GM19239 (cell line): ENCODE measurements at regions not wholly inside any gene's neighbourhood (a gene's known extent, or its start where the extent isn't known, plus 50 kb on each side); places are given as distances from the start of the nearest gene placed in this dataset.
"Not testable (repeated sequence)": the region's sequence is repeated elsewhere in the genome, so short reads cannot be mapped to it uniquely, and the experiment has no call there.

ENCODE experiments used
- DNase-seq: peaks from one replicate; pipeline ENCODE4 v3.0.0; 2011; ENCODE audit warnings: low spot score; ENCODE audit not compliant: insufficient read length
- FAIRE-seq: peaks from 2 replicates; lab custom pipeline; 2011; peaks lifted over from hg19 to GRCh38; lab: Jason Lieb, UNC

DNA sequence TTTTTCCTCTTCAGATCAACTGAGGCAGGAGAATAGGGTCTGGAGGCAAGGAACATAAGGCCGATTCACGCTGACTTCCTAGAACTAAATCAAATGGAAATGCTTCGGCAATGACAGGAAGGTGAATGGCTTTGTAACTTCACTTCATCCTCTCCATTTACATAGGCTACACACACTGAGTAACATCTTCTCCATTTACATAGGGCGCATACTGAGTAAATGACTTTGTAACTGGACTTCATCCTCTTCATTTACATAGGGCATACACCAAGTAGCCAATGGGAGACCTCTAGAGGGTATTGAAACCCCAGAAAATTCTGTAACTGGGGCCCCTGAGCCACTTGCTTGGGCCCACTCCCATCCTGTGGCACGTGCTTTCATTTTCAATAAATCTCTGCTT lies 71.0 kb upstream of the CPSF6 start:
- FAIRE-seq (no peak), DNase-seq (no peak)

DNA sequence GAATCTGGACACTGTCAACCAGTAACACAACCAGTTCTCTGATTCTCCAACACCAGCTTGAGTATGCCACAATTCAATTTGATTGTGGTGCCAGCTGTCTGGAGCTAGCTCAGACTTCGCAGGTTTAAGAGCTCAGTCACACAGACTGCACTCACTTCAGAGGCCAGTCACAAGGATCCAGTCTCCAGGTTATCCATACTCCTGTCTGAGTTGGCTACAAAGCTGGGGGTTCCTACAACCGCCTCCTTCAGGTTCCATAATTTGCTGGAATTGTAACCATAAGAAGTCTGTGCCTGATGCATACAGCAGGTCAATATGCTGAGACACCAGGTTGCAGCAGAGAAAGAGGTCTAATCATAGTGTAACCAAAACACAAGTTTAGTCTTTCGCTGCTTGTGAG lies 70.5 kb upstream of the CPSF6 start:
- FAIRE-seq (no peak), DNase-seq (no peak)

DNA sequence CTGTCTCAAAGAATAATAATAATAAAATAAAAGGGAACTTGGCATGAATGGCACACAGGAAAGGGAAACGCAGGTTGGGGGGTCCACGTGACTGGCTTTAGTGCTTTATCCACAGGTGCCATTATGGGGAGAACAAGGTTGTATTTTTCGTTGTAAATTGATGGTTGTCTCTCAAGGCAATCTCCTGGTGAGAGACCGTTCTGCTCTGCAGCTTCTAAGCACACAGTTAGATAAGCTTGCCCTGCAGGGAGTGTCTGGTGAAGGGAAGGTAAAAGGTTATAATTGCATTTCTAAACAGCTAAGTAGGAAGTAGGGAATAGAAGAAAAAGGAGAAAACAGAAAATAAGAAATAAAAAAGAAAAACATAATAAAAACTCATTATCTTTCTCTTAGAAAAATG lies 69.1 kb upstream of the CPSF6 start:
- no peak for FAIRE-seq
- no peak for DNase-seq

DNA sequence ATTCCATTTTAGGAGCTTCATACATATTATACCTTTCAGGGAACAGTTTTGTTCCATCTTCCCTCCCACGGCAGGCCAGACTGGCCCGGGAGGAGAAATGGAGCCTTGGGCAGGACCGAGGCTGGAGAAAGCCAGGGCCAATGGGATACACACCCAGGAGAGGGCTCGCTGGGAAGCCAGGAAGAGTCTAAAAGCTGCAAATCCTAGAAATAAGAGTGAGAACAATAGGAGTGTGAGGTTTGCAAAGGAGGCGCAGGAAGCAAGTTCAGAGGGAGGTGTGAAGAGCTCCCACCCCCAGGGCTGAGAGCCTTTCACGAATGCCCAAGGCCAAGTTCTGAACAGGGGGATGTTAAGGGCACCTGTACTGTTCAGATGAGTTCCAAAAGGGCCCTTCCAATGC lies 67.5 kb upstream of the CPSF6 start:
- DNase-seq (no peak), FAIRE-seq (no peak)

DNA sequence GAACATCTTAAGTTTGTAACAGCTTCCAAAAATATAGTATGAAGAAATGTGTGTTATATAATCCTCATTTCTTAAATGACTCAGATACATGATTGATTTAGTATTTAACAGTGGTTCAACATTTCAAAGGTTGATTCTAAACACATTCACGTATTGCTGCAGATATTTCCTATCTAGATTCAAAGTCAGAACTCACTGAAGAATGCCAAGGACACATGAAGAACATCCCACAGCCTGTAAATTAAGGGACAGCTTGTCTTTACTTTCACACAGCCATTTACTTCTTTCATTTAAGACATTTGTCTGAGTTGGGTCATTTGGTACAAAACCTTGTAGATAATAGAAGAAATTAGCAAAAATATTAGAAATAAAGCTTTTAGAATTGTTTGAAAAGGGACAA lies 66.9 kb upstream of the CPSF6 start:
- DNase-seq (no peak), FAIRE-seq (no peak)

DNA sequence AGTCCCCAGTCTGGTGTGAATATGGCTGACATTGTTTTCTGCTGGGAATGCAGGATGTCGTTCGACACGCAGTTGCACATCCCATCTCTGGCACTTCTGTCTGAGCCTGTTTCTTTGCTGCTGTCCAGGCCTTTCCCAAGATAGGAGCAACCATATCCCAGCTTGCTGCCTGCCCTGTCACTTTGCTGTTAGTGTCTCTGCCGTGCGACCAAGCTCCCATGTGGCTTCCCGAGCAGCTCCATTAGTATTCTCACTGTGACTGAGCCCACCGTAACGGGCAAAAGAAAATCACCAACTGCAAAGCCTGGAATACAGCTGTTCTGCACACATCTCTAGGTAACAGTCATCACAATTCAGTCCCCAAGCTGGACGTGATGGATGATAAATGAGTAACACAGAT lies 66.0 kb upstream of the CPSF6 start:
- FAIRE-seq = no peak
- DNase-seq = no peak

DNA sequence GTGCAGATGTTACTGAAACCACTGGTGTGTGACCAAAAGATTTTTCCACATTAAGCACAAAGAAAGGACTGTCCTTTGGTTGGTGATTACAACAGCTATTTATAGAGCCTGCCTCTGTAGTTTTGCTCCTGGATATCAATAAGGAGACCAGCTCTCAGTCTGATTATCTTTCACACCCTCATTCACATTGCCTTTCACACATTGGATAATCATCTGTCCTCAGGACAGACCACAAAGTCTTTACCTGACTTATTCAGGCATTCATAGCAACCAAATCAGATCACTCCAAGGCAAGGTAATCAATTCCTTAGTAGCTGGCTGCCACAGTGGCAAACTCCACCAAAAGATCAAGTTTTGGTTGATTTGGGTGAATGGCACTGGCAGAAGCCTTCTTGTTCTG lies 59.6 kb upstream of the CPSF6 start:
- DNase-seq (no peak), FAIRE-seq (no peak)

DNA sequence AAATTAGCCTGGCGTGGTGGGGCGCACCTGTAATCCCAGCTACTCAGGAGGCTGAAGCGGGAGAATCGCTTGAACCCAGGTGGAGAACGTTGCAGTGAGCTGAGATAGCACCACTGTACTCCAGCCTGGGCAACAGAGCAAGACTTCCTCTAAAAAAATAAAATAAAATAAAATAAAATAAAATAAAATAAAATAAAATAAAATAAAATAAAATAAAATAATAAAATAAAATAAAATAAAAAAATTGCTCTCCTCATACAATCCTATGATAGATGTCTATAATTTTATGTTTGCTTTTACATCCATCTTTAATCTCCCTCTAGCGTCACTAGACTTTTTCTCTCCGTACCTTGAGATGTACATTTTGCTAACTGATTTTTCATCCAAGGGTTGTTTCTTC lies 51.8 kb upstream of the CPSF6 start:
- FAIRE-seq, DNase-seq: not testable (repeated sequence)

DNA sequence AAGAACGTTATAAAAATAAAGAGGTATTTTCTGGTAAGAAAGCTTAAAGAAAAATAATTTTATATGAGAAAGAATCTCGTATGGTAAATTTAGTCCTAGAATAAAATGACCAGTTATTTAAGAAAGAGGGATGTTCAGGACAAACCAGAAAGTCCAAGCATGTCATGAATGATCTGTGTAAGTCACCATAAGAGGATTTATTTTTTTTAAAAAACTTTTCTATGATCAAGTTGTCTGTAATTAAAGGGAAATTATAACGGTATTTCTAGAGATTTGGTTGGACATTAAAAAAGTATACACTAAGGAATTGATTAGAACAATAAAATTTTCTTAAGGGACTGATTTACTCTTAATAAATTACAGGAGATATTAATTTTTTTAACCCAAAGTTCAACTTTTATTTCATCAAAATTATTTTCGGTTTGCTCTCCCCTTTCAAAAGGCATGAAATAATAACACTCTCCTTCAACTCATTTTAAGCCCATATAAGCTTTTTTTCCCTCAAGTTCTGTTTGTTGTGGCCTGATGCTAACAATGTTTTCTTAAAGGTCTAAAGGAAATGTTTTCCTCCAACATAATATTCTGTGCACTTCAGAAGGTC lies 49.9 kb upstream of the CPSF6 start:
- DNase-seq = no peak
- FAIRE-seq = no peak
